Thoracic aorta (tissue), 2 donors: ENCODE measurements at regions not wholly inside any gene's neighbourhood (a gene's known extent, or its start where the extent isn't known, plus 50 kb on each side); places are given as distances from the start of the nearest gene placed in this dataset.

Source experiments
- ATAC-seq: fragments of 150-250 bp; one replicate; pipeline ENCODE4 v1.8.0; 2017; ENCODE audit warnings: low read depth; ENCODE audit not compliant: insufficient number of reproducible peaks, low FRiP score
- DNase-seq: peaks from one replicate; pipeline ENCODE4 v3.0.0-alpha.2; 2020; ENCODE audit warnings: low spot score
- H3K27ac ChIP-seq, 2 donors: fragments of 200-600 bp; sonication (generic); 1 replicate in 1 of 2; 2 replicates in 1 of 2; pipeline ENCODE4 v1.5.1; 2016; ENCODE audit warnings: mild to moderate bottlenecking in 2 of 2, moderate library complexity in 2 of 2
- H3K27me3 ChIP-seq: fragments of 200-600 bp; sonication (generic); replicated peaks from 2 replicates; pipeline ENCODE4 v1.6.0; 2016; ENCODE audit warnings: mild to moderate bottlenecking; ENCODE audit not compliant: insufficient read depth
- H3K36me3 ChIP-seq: fragments of 200-600 bp; sonication (generic); one replicate; pipeline ENCODE4 v1.5.1; 2016
- H3K4me1 ChIP-seq, 2 donors: fragments of 200-600 bp; sonication (generic); 1 replicate in 1 of 2; 2 replicates in 1 of 2; pipeline versions ENCODE4 v1.5.1 to v1.6.0; 2016; ENCODE audit warnings: low read depth in 2 of 2, mild to moderate bottlenecking in 1 of 2; ENCODE audit not compliant: control insufficient read depth in 1 of 2
- H3K4me3 ChIP-seq: fragments of 200-600 bp; sonication (generic); 2 replicates; pipeline ENCODE4 v1.5.1; 2016; ENCODE audit warnings: mild to moderate bottlenecking
- H3K9me3 ChIP-seq: fragments of 200-600 bp; sonication (generic); 2 replicates; pipeline ENCODE4 v1.5.1; 2016
- TF ChIP-seq, protein P1 (sequence below): fragments of 200-600 bp; sonication (generic); IDR thresholded peaks from one replicate; pipeline ENCODE4 v1.5.1; 2019; ENCODE audit warnings: antibody characterized with exemption

DNA sequence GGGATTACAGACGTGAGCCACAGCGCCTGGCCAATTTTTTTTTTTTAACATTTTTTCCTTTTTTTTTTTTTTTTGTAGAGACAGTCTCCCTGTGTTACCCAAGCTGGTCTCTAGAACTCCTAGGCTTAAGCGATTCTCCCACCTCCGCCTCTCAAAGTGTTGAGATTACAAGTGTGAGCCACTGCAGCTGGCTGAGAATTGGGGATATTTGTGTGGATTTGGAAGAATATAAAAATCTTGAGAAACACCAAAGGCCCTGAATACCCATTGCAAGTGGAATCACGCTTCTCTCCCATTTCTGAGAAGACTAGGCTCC is 79.9 kb upstream of the ABCC4 start:
- ATAC-seq (no peak), DNase-seq (no peak)
- Histone ChIP-seq H3K4me1 (no peaks in the 10 kb centered on the region), H3K27ac (no peak overlapping the region), H3K27me3 (no peaks in the 10 kb centered on the region), H3K36me3 (no peaks in the 10 kb centered on the region), H3K9me3 (no peaks in the 10 kb centered on the region), H3K4me3 (no peak overlapping the region)
- TF ChIP-seq, protein P1, sequence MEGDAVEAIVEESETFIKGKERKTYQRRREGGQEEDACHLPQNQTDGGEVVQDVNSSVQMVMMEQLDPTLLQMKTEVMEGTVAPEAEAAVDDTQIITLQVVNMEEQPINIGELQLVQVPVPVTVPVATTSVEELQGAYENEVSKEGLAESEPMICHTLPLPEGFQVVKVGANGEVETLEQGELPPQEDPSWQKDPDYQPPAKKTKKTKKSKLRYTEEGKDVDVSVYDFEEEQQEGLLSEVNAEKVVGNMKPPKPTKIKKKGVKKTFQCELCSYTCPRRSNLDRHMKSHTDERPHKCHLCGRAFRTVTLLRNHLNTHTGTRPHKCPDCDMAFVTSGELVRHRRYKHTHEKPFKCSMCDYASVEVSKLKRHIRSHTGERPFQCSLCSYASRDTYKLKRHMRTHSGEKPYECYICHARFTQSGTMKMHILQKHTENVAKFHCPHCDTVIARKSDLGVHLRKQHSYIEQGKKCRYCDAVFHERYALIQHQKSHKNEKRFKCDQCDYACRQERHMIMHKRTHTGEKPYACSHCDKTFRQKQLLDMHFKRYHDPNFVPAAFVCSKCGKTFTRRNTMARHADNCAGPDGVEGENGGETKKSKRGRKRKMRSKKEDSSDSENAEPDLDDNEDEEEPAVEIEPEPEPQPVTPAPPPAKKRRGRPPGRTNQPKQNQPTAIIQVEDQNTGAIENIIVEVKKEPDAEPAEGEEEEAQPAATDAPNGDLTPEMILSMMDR = no peak

- DNase-seq = no peak
- no peak for ATAC-seq
- Histone ChIP-seq H3K4me1 (peaks cover 0 to under 1% of the 10 kb centered on the region in 2 donors), H3K9me3 (no peaks in the 10 kb centered on the region), H3K27me3 (no peaks in the 10 kb centered on the region), H3K4me3 (no peak overlapping the region), H3K36me3 (no peaks in the 10 kb centered on the region), H3K27ac (no peak overlapping the region)
- TF ChIP-seq, protein P1 = no peak
These were observed 81.2 kb upstream of the ABCC4 start for GRCh38 chr13:95382411-95382810.

DNA sequence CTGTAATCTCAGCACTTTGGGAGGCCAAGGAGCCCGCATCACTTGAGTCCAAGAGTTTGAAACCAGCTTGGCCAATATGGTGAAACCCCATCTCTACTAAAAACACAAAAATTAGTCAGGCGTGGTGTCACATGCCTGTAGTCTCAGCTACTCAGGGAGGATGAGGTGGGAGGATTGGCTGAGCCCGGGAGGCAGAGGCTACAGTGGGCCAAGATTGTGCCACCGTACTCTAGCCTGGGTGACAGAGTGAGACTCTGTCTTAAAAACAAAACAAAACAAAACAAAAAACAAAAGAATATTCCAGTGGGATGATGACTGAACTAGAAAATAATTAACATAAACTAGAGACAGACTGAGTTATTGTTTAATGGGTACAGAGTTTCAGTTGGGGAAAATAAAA is 81.7 kb upstream of the ABCC4 start:
- Histone ChIP-seq H3K4me3 (no peak overlapping the region), H3K4me1 (peaks cover 5 to 6% of the 10 kb centered on the region in 2 donors), H3K27ac (no peak overlapping the region), H3K36me3 (no peaks in the 10 kb centered on the region), H3K27me3 (no peaks in the 10 kb centered on the region), H3K9me3 (no peaks in the 10 kb centered on the region)
- ATAC-seq (no peak), DNase-seq (no peak)
- TF ChIP-seq, protein P1 = no peak

- Histone ChIP-seq H3K4me3 (no peak overlapping the region), H3K27ac (no peak overlapping the region), H3K36me3 (no peaks in the 10 kb centered on the region), H3K4me1 (peaks cover 7 to 8% of the 10 kb centered on the region in 2 donors), H3K27me3 (no peaks in the 10 kb centered on the region), H3K9me3 (no peaks in the 10 kb centered on the region)
- no peak for DNase-seq
- no peak for ATAC-seq
- TF ChIP-seq, protein P1 = no peak
These were observed 84.1 kb upstream of the ABCC4 start for GRCh38 chr13:95385373-95385772.

DNA sequence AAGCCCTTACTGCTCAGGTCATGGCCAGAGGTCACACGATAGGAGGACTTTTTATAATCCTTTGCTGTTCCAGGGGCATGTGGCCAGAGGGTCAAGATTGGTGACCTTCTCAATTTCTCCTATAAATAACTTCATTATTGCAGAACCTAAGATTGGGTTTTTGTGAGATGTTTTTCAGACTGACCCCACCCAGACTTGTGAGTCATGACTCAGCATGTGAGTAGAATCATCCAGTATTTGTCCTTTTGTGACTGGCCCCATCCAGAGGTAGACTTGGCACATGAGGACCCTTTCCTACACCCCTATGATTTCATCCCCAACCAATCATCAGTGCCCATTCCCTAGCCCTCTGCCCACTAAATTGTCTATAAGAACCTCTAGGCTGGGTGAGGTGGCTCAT is 84.5 kb upstream of the ABCC4 start:
- Histone ChIP-seq H3K9me3 (no peaks in the 10 kb centered on the region), H3K27me3 (no peaks in the 10 kb centered on the region), H3K36me3 (no peaks in the 10 kb centered on the region), H3K4me3 (no peak overlapping the region), H3K4me1 (peaks cover 7 to 8% of the 10 kb centered on the region in 2 donors), H3K27ac (no peak overlapping the region)
- DNase-seq (no peak), ATAC-seq (no peak)
- TF ChIP-seq, protein P1 = no peak
